IMR-90 (cell line): ENCODE measurements at regions not wholly inside any gene's neighbourhood (a gene's known extent, or its start where the extent isn't known, plus 50 kb on each side); places are given as distances from the start of the nearest gene placed in this dataset.

Experiments used
- ATAC-seq: fragments of 200-7000 bp; cut with Tn5 transposase; 2 replicates; pipeline ENCODE4 v1.9.1; 2020; ENCODE audit warnings: low read depth, mild to moderate bottlenecking, moderate library complexity
- BruUV-seq: library from RNA; stranded (reverse); fragments of 400-500 nt; replicated peaks from 2 replicates; lab custom pipeline; 2021; lab: Mats Ljungman, UMichigan
- CTCF ChIA-PET: fragments of 300-600 bp; formaldehyde crosslinking; extraction: SDS; loops from one replicate; lab custom pipeline; 2021; ENCODE audit warnings: antibody characterized with exemption; lab: Yijun Ruan, JAX
- POLR2A ChIA-PET: fragments of 300-600 bp; sonication (Branson Sonifier 250); formaldehyde crosslinking; loops from one replicate; lab custom pipeline; 2022; ENCODE audit warnings: antibody characterized with exemption; ENCODE audit not compliant: unreplicated experiment; lab: Charles Lee
- DNase-seq: peaks from one replicate; pipeline ENCODE4 v3.0.0; 2013
- H2AFZ ChIP-seq: replicated peaks from 2 replicates; pipeline ENCODE3; 2013; ENCODE audit warnings: low read length, mild to moderate bottlenecking; ENCODE audit not compliant: poor library complexity
- H2AK5ac ChIP-seq: 2 replicates; pipeline ENCODE4 v1.6.1; 2013; ENCODE audit warnings: low read depth, low read length, inconsistent platforms
- H2AK9ac ChIP-seq: replicated peaks from 2 replicates; pipeline ENCODE3; 2013; ENCODE audit warnings: mild to moderate bottlenecking, low read depth, low read length, moderate library complexity; ENCODE audit not compliant: poor library complexity
- H2BK120ac ChIP-seq: 2 replicates; pipeline ENCODE4 v1.6.1; 2013; ENCODE audit warnings: low read depth, low read length, inconsistent platforms
- H2BK15ac ChIP-seq: 3 replicates; pipeline ENCODE4 v1.6.1; 2013; ENCODE audit warnings: low read depth, low read length, inconsistent platforms
- H2BK20ac ChIP-seq: 2 replicates; pipeline ENCODE4 v1.6.1; 2013; ENCODE audit warnings: low read depth, mild to moderate bottlenecking, inconsistent platforms, low read length, moderate library complexity
- H2BK5ac ChIP-seq: 2 replicates; pipeline ENCODE4 v1.6.1; 2013; ENCODE audit warnings: mild to moderate bottlenecking, low read depth, low read length, inconsistent platforms; ENCODE audit not compliant: poor library complexity, severe bottlenecking
- H3K14ac ChIP-seq: replicated peaks from 2 replicates; pipeline ENCODE4 v1.6.1; 2013; ENCODE audit warnings: low read depth, low read length, inconsistent platforms
- H3K18ac ChIP-seq: 2 replicates; pipeline ENCODE4 v1.6.1; 2013; ENCODE audit warnings: low read depth, low read length, control low read depth
- H3K23ac ChIP-seq: 2 replicates; pipeline ENCODE4 v1.6.1; 2013; ENCODE audit warnings: low read depth, low read length, inconsistent platforms
- H3K27ac ChIP-seq: 2 replicates; pipeline ENCODE4 v1.5.1; 2013; ENCODE audit warnings: mild to moderate bottlenecking, control low read depth, low read length; ENCODE audit not compliant: insufficient read depth
- H3K27me3 ChIP-seq: 2 replicates; pipeline ENCODE4 v1.6.1; 2013; ENCODE audit warnings: low read length; ENCODE audit not compliant: control insufficient read depth, insufficient read depth
- H3K36me3 ChIP-seq: 2 replicates; pipeline ENCODE4 v1.6.1; 2013; ENCODE audit warnings: low read length, mixed read lengths; ENCODE audit not compliant: control insufficient read depth, insufficient read depth
- H3K4ac ChIP-seq: 2 replicates; pipeline ENCODE4 v1.6.1; 2013; ENCODE audit warnings: low read depth, low read length, inconsistent platforms
- H3K4me1 ChIP-seq: 2 replicates; pipeline ENCODE4 v1.6.1; 2013; ENCODE audit warnings: low read length, mixed read lengths; ENCODE audit not compliant: control insufficient read depth, insufficient read depth
- H3K4me2 ChIP-seq: 2 replicates; pipeline ENCODE4 v1.6.1; 2013; ENCODE audit warnings: low read depth, mild to moderate bottlenecking, control low read depth, low read length, moderate library complexity
- H3K4me3 ChIP-seq: 2 replicates; pipeline ENCODE4 v1.5.1; 2013; ENCODE audit warnings: low read depth, mild to moderate bottlenecking, control low read depth, low read length, moderate library complexity; ENCODE audit not compliant: insufficient read depth
- H3K56ac ChIP-seq: 2 replicates; pipeline ENCODE4 v1.6.1; 2013; ENCODE audit warnings: low read length, inconsistent platforms; ENCODE audit not compliant: insufficient read depth; ENCODE audit errors: extremely low read depth
- H3K79me1 ChIP-seq, 2 experiments: 2 replicates each; pipeline ENCODE4 v1.6.1; 2013; ENCODE audit warnings: low read length in 2 of 2, inconsistent platforms in 1 of 2, low read depth in 1 of 2
- H3K9ac ChIP-seq: 2 replicates; pipeline ENCODE4 v1.6.1; 2013; ENCODE audit warnings: low read depth, low read length, control low read depth
- H3K9me1 ChIP-seq: 2 replicates; pipeline ENCODE4 v1.6.1; 2013; ENCODE audit warnings: low read length, inconsistent platforms; ENCODE audit not compliant: insufficient read depth
- H3K9me3 ChIP-seq: 2 replicates; pipeline ENCODE4 v1.6.1; 2013; ENCODE audit warnings: low read length; ENCODE audit not compliant: control insufficient read depth, insufficient read depth
- H4K20me1 ChIP-seq: 2 replicates; pipeline ENCODE4 v1.6.1; 2013; ENCODE audit warnings: low read length, inconsistent platforms; ENCODE audit not compliant: insufficient read depth
- H4K5ac ChIP-seq: 2 replicates; pipeline ENCODE4 v1.6.1; 2013; ENCODE audit warnings: mild to moderate bottlenecking, low read depth, low read length, control low read depth
- H4K8ac ChIP-seq, 2 experiments: 2 replicates each; pipeline ENCODE4 v1.6.1; 2013; ENCODE audit warnings: low read depth in 2 of 2, low read length in 2 of 2, control low read depth in 1 of 2, inconsistent platforms in 1 of 2
- H4K91ac ChIP-seq: 2 replicates; pipeline ENCODE4 v1.6.1; 2013; ENCODE audit warnings: low read depth, low read length, inconsistent platforms; ENCODE audit not compliant: insufficient read depth
- CEBPB ChIP-seq: IDR thresholded peaks from 2 replicates; pipeline ENCODE4 v1.6.1; 2012; ENCODE audit warnings: low read depth, low read length, improper control_type of control experiment
- ELK1 ChIP-seq: fragments of 150-350 bp; IDR thresholded peaks from 2 replicates; pipeline ENCODE4 v1.6.1; 2016; ENCODE audit warnings: low read depth, mild to moderate bottlenecking, low read length, moderate library complexity, borderline replicate concordance
- FOS ChIP-seq: fragments of 150-350 bp; IDR thresholded peaks from 2 replicates; pipeline ENCODE4 v1.6.1; 2016; ENCODE audit warnings: low read depth, low read length
- MAFK ChIP-seq: IDR thresholded peaks from 2 replicates; pipeline ENCODE4 v1.6.1; 2012; ENCODE audit warnings: low read depth, low read length, improper control_type of control experiment
- RAD21 ChIP-seq: IDR thresholded peaks from 2 replicates; pipeline ENCODE4 v1.6.1; 2012; ENCODE audit warnings: low read length, improper control_type of control experiment
- RCOR1 ChIP-seq: IDR thresholded peaks from 2 replicates; pipeline ENCODE4 v1.6.1; 2012; ENCODE audit warnings: mild to moderate bottlenecking, low read length, improper control_type of control experiment; ENCODE audit not compliant: insufficient replicate concordance
- WGBS, 2 experiments: methylation state at CpG; one replicate each; pipeline versions ENCODE4 v1.1.5 to v1.1.7; 2013; ENCODE audit warnings: missing lambda C conversion rate in 2 of 2; ENCODE audit not compliant: insufficient read length in 1 of 2; ENCODE audit errors: extremely low coverage in 2 of 2; 5-methylcytosine and 5-hydroxymethylcytosine counted together
- dilution Hi-C: fragments of 300-500 bp; cut with HindIII; formaldehyde crosslinking; loops from one replicate; pipeline ENCODE4 v1.14.3; 2018; ENCODE audit warnings: low sequenced_read_pairs; ENCODE audit not compliant: unreplicated experiment
- in situ Hi-C: fragments of 300-500 bp; cut with MboI; formaldehyde crosslinking; loops from 3 replicates; pipeline ENCODE4 v1.14.3; 2019; ENCODE audit warnings: low sequenced_read_pairs, inconsistent platforms, mixed read lengths
- intact Hi-C: fragments of 100-400 bp; cut with micrococcal nuclease; formaldehyde crosslinking; loops from 2 replicates; pipeline ENCODE4 v1.10.0; 2022

- no peak for DNase-seq
- Histone ChIP-seq H4K20me1 (no peaks in the 10 kb centered on the region), H2BK5ac (no peak overlapping the region), H3K56ac (no peak overlapping the region), H2BK20ac (no peak overlapping the region), H2AK5ac (no peak overlapping the region), H2AFZ (no peak overlapping the region), H4K91ac (no peak overlapping the region), H3K9me1 (no peaks in the 10 kb centered on the region), H3K4me3 (no peak overlapping the region), H3K18ac (no peak overlapping the region), H3K14ac (no peak overlapping the region), H3K36me3 (no peaks in the 10 kb centered on the region), H3K4me1 (no peaks in the 10 kb centered on the region), H3K27me3 (no peaks in the 10 kb centered on the region), H2BK15ac (no peak overlapping the region), H3K79me1 (no peaks in the 10 kb centered on the region), H3K27ac (no peak overlapping the region), H2BK120ac (no peak overlapping the region), H3K4ac (no peak overlapping the region), H3K4me2 (no peak overlapping the region), H3K9ac (no peak overlapping the region), H4K8ac (no peak overlapping the region), H3K9me3 (no peaks in the 10 kb centered on the region), H2AK9ac (no peak overlapping the region), H4K5ac (no peak overlapping the region), H3K23ac (no peak overlapping the region)
- in situ Hi-C loops = no loop called here
- no peak for ATAC-seq
- intact Hi-C loops = no loop called here
- TF ChIP-seq FOS (no peak), CEBPB (no peak), RCOR1 (no peak), RAD21 (no peak), MAFK (no peak), ELK1 (no peak)
- WGBS, 2 experiments = no CpG with 5 or more reads among the region's 1 CpG
- BruUV-seq = no TSS peak
- ChIA-PET CTCF (no interaction called here), POLR2A (no interaction called here)
- dilution Hi-C loops = no loop called here
These were observed 223.3 kb downstream of the RPS29 start for GRCh38 chr14:49362916-49363315.
